HG03135 (cell line): ENCODE measurements at regions not wholly inside any gene's neighbourhood (a gene's known extent, or its start where the extent isn't known, plus 50 kb on each side); places are given as distances from the start of the nearest gene placed in this dataset.
"Not testable (repeated sequence)": the region's sequence is repeated elsewhere in the genome, so short reads cannot be mapped to it uniquely, and the experiment has no call there.

Source experiments
- ATAC-seq: cut with Tn5 transposase; IDR thresholded peaks from one replicate; pipeline ENCODE4 v1.9.1; 2021; ENCODE audit warnings: mild to moderate bottlenecking, moderate library complexity; ENCODE audit not compliant: unreplicated experiment

DNA sequence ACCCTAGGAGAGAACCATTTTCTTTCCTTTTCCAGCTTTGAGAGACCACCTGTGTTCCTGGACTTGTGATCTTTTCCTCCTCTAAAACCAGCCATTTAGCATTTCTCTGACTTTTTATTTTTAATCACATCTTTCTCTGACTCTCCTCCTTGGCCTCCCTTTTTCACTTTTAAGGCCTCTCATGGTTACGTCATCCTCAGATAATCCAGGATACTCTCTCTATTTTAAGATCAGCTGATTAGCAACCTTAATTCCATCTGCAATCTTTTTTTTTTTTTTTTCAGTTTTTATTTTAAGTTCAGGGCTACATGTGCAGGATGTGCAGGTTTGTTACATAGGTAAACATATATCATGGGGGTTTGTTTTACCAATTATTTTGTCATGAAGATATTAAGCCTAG, 54.0 kb downstream of the RFPL4B start:
- no peak for ATAC-seq

DNA sequence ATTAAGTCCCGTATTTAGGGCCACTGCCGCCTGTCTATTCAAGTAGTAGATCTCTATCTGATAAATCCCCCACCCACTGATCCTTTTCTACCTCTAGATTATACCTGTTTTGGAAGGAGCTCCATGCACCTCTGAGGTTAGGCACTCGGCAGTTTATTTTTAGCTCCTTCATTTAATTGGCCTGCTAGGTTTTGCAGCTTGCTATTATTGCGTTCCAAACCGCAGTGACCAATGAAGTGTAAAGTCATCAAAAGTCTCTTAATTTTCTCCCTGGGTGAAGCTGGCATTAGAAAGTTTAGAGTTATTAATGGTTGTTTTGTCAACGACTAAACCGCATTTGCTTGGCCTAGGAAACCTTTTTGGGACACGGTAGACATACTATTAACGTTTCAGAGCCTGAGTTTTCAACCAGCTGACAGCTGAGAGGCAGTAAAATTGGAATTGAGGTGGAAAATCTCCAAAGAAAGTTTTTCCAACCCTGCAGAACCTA, 60.0 kb downstream of the RFPL4B start:
- no peak for ATAC-seq

DNA sequence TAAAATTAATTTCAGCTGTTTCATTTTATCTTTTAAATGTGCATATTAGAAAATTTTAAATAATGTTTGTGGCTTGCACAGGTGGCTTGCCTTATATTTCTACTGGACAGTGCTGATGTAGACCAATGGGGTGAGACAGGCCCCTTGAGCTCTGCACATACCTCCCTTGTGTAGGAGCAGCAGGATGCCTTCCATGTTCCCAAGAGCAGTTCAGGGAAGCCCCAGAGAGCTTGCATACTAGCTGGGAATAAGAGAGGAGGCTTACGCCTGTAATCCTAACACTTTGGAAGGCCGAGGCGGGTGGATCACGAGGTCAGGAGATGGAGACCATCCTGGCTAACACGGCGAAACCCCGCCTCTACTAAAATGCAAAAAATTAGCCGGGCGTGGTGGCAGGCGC, 61.4 kb downstream of the RFPL4B start:
- no peak for ATAC-seq

DNA sequence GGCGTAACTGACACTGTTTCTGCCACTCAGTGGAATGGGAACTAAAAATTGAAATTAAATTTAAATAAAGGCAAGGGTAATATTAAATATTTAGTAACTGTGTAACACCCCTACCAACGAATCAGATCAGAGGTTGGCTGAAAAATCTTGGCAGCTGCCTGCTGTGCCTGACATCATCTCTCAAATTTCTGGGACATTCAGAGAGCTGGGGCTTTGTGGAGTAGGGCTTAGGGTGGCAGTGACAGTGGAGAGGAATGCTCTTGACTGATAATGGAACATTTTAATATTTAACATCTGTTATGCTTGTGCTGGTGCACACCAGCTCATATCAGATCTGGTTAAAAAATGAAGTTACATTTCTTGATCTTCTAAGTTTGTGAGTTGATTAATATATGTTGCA, 62.2 kb downstream of the RFPL4B start:
- ATAC-seq: no peak

DNA sequence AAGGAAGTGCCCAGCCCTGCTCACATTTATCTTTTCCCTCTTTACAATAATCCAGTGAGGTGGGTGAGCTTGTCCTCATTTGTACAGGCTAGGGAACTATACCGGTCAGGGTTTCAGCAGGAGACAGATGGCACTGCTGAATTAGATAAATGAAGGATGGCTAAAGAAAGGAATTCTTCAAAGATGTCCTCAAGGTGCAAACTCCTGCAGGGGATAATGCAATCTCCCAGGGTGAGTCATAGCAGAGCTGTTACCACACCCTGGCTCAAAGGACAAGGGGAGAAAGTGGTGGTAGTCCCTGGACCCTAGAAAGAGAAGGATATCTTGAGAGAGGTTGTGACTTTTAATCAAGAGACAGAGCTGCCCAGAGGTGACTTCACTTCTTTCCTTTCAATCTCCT, 66.7 kb downstream of the RFPL4B start:
- no peak for ATAC-seq

DNA sequence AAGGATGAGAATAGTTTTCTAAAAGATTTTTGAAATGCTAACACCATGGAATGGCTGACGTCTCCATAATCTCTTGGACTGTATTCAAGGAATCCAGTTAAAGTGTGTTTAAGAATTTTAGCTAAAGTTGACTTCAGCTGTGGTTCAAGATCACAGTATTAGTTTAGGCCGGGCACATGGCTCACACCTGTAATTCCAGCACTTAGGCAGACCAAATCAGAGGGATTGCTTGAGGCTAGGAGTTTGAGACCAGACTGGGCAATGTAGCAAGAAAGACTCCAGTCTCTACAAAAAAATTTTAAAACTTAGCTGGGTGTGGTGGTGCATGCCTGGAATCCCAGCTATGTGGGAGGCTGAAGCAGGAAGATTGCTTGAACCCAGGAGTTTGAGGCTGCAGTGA, 68.2 kb downstream of the RFPL4B start:
- ATAC-seq: no peak

DNA sequence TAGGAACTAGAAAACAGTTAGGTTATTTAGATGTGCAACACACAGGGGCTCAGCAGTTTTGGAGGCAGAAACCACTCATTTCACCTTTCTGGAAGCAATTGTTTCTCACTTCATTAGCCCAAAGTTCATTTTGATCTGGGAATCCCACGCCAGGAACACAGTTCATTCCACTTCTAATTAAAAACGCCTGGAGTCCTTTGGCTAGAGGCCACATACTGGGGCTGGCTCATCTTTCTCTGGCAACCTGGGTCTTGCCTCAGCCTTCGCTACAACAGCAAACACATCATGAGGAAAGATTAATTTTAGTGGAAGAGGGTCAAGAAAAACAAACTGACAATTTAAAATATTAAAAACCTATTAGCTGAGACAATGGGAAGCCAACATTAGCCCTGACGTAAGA, 69.7 kb downstream of the RFPL4B start:
- no peak for ATAC-seq

DNA sequence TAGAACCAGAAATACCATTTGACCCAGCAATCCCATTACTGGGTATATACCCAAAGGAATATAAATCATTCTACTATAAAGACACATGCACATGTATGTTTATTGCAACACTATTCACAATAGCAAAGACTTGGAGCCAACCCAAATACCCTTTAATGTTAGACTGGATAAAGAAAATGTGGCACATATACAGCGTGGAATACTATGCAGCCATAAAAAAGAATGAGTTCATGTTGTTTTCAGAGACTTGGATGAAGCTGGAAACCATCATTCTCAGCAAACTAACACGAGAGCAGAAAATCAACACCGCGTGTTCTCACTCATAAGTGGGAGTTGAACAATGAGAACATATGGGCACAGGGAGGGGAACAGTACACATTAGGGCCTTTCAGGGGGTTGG, 79.9 kb downstream of the RFPL4B start:
- ATAC-seq: not testable (repeated sequence)

DNA sequence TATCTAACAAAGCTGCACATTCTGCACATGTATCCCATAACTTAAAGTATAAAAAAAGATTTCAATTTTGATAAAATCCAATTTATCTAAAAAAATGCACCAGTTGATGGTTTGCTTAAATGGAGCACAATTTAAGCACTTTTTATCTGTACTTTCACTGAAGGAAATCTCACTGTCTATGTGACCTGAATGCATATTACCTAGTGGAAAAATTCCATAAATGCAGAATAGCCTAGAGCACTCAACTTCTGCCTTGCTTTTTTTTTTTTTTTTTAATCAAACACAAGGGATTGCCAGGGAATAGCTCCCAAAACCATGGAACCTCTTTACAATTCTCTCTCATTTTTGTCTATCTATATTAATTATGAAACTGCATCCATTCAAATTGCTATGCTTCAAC, 80.4 kb downstream of the RFPL4B start:
- ATAC-seq: no peak

DNA sequence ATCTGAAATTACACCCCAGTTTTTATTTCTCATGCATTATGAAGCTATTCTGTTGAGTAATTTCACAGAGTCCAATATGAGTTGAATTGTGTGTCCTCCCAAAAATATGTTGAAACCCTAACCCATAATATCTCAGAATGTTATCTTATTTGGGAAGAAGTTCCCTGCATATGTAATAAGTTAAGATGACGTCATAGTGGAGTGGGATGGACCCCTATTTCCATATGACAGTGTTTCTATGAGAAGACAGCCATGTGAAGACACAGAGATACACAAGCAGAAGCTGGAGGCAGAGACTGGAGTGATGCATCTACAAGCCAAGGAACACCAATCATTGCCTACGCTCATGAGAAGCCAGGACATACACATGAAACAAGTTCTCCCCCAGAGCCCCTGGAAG, 81.3 kb downstream of the RFPL4B start:
- no peak for ATAC-seq

DNA sequence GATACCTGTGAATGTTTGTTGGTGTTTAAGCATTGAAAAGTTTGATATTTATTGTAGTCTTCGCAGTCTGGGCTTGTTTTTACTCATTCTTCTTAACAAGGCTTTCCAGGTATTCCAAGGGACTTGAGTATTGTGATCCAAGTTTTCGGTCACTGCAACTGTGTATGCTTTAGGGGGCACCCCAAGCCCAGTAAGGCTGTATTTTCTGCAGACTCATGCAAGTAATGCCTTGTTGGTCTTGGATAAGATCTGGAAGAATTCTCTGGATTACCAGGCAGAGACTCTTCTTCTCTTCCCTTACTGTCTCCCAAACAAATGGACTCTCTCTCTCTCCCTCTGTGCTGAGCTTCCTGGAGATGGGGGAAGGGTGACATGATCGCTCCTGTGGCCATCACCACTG, 82.1 kb downstream of the RFPL4B start:
- no peak for ATAC-seq

DNA sequence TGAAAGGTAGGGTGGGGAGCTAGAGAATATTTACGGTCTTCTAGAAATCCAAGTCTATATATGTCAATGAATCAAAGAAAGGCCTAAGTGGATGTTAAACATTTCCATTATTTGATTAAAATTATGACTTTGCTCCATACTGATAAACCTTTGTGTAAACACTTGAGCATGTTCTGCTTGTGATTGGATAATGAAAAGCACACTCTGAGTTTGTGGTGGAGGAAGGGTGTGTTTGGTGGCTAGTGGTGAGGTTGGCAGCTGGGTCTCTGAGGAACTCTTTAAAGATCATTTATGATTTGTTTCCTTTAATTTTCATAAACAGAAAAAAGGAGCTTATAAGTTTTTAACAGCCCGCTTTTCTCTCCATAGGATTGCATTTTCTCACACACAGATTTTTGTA, 84.7 kb downstream of the RFPL4B start:
- ATAC-seq: no peak

DNA sequence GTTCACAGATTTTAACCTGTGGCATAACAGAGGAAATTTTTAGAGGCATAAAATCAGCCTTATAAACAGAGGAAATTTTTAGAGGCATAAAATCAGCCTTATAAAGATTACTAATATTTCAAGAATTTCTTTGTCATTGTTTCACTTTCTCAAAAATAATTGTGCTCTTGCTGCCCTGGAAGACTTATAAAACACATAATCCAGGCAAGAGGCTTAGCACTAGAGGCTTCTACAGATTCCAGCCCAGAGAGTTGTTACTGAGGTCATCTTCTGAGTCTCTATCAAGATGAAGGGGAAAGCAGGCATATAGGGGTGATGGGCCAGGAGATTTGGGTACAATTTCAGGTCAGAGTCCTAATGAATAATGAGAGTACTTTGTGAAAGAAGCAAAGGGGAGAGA, 85.7 kb downstream of the RFPL4B start:
- no peak for ATAC-seq

DNA sequence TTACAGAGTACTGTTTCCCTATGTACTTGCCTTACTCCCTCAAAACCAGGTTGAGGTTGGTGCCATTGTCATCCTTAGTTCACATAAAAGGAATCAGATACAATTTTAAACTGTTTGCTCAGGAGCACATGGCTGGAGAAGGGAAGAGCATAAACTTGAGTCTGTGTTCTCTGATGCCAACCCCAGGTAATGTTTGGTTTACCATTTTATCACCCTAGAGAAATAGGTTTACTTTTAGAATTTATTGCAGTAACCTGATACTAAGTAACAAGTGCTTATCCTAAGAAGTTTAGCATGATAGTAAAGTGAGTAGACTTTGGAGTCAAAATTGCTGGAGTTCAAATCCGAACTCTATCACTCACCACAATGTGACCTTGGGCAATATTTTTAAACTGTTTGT, 86.3 kb downstream of the RFPL4B start:
- ATAC-seq: no peak

DNA sequence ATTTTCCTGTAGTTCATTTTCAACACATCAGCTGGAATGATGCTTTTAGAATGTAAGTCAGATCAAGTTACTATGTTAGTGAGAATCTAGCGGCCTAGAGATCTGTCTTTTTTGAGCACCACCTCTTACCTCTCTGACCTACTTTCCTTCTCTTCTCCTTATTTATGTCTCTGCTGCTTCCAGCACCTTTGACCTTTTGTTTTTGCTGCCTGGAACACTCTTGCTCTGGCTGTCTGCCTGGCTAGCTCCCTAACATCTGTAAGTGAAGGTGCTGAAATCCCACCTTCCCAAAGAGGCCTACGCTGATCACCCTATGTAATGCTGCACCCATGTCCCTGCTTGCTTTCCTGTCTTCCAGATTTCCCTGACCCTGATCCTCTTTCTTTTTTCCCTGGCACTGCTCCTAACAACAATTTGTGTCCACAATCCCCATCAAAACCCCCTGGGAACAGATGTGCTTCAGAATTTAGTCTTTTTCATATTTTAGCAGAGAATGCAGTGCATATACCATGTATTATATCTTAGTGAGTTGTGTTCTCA, 87.8 kb downstream of the RFPL4B start:
- ATAC-seq: no peak

DNA sequence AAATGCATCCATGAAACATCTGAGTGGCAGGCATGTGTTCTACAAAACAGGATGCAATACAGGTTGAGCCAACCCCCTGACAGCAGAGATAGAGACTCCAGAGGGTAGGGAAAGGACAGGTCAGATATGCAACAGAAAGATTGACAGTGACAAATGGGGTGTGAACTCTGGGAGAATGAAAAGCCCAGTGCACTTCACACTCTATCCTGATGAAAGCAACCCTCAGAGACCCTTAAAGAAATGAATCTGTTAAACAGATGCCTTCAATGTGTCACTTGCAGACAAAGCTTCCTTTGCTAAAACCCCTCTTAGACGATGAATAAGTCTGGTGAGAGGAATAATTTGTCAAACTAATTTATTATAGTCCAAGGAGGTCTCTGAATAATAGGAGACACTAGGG, 89.9 kb downstream of the RFPL4B start:
- no peak for ATAC-seq

DNA sequence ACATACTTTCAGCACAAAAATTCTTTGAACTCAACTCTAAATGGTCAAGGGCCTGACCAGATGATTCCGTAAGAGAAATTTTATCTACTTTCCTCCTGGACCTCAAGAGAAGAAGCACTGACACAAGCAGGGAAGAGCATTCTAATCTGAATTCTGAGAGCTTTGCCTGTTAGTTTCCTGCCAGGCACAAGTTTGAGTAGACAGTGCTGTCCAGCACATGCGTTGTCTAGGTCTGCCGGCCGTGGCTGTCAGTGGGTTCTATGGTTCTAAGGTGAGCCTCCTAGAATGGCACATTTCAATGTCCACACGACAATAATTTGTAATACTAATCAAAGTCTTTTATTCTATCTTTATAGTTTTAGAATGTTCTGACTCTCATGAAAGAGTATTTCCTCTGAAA, 91.9 kb downstream of the RFPL4B start:
- ATAC-seq: no peak

DNA sequence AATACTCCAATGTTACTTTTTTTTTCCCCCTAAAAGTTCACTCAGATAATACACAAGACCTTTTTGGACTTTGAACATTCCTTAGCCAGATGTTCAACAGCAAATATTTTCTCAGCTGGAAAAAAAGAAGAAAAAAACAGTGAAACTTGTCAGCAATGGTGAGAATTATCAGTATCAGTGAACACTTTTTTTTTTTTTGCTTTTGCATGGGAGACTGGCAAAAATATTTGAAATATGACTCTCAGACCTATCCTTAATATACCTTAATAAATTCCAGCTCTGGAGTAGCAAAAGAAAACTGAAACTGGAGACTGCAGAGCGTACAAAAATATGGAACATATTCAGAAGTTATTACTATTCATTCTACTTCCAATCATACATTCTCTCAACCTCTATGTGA, 92.3 kb downstream of the RFPL4B start:
- ATAC-seq: no peak

DNA sequence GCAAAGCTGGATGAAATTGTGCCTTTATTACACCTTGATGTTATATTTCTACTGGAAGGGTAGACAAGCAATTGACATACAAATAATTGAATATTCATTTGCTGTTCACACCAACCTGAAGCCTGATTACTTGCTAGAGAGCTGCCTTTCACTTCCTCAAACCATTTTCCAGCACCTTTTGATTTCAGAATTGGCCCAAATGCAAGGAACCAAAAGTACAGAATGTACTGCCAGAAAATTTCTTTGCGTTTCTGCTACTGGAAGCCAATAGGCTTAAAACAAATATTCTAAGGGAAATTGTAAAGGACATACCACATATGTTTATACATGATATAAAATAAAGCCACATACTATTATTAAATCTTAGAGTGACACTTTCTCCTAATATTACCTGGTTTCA, 94.5 kb downstream of the RFPL4B start:
- ATAC-seq: no peak

DNA sequence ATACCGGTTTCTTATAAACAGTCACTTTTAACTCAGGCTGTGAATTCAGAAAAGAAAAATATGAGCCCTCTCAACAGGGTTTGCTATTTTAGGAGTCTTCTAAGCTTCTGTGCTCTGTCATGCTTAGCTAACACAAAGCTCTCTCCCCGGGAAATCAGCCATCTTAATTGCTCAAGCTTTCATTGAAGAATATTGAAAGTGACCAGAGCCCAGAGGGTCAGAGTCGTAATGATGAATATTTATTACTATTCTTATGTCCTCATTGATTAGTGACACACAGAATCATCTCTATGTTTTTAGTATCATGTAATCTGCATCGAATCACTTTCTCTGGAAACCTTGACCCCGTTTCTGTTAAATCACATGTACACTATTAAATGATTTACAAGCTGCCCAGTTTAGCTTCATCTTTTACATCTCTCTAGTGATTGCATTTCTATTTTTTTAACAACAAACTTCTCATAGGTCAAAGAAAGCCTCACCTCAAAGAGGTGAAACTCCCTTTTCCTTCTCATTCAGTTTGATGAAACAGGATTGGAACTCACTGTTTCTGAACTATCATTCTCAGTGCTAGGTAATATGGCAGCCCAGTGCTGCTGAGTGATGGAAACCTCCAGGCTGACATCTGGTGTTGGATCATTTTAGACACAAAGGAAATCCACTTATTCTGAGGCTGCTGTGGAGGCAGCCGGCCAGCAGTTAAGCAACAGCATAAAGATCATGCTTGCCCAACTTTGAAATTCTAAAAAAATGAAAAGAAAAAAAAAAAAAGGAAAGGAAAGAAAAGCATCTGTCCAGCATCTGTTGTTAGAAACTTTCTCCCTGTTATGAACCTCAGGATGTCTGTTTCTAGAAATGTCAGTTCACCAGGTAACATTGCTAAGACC, 96.3 kb downstream of the RFPL4B start:
- no peak for ATAC-seq

DNA sequence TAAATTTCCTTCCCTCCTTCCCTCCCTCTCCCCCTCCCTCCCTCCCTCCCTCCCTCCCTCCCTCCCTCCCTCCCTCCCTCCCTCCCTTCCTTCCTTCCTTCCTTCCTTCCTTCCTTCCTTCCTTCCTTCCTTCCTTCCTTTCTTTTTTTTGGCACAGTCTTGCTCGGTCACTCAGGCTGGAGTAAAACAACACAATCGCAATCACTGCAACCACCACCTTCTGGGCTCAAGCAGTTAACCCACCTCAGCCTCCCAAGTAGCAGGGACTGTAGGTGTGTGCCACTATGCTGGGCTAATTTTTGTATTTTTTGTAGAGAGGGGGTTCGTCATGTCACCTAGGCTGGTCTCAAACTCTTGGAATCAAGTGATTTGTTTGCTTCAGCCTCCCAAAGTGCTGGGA, 101.7 kb downstream of the RFPL4B start:
- ATAC-seq: not testable (repeated sequence)

DNA sequence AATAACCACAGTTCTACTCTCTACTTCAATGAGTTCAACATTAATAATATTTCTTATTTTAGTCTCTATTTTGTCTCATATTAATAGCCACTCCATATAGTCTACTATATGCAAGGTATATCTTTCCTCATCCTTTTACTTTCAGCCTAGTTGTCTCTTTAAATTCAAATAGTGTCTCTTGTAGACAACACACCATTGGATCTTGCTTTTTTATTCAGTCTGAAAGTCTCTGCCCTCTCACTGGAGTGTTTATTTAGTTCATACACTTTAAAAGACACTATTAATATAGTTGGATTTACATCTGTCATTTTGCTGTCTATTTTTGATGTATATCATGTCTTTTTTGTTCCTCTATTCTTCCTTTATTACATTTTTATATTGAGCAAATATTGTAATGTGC, 103.5 kb downstream of the RFPL4B start:
- ATAC-seq: no peak

DNA sequence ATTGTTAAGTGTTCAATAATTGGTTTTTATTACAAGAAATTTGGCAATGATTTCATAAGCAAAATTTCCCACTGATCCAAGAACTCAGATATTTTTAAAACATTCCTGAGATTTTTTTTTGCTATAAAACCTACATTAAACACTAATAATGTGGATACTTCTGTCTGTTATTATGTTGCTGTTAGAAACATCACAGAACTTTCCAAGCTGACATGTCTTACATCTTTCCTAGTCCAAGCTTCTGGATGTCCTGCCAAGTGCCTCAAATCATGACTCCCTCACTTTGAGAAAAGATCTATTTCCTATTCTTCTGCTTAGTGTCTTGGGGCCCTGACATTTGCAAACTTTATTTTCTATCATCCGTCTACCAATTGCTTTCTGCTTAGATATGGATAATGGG, 110.8 kb downstream of the RFPL4B start:
- no peak for ATAC-seq
